ENCODE measurements at regions not wholly inside any gene's neighbourhood (a gene's known extent, or its start where the extent isn't known, plus 50 kb on each side); places are given as distances from the start of the nearest gene placed in this dataset.

- no peak for DNase-seq
Observed at GRCh38 chr1:69269491-69269890, 298.2 kb upstream of the LRRC7 start.

GRCh38 chr1:69271587-69272125 lies 296.1 kb upstream of the LRRC7 start:
- no peak for DNase-seq

GRCh38 chr1:69272684-69273083 lies 295.0 kb upstream of the LRRC7 start:
- DNase-seq = no peak

GRCh38 chr1:69278923-69279322 lies 288.8 kb upstream of the LRRC7 start:
- DNase-seq = no peak

GRCh38 chr1:69283516-69283915 lies 284.2 kb upstream of the LRRC7 start:
- no peak for DNase-seq

GRCh38 chr1:69284508-69284907 lies 283.2 kb upstream of the LRRC7 start:
- no peak for DNase-seq

- DNase-seq = no peak
Observed at GRCh38 chr1:69288416-69288815, 279.3 kb upstream of the LRRC7 start.

- no peak for DNase-seq
Observed at GRCh38 chr1:69290291-69290690, 277.4 kb upstream of the LRRC7 start.

- no peak for DNase-seq
Observed at GRCh38 chr1:69291541-69291940, 276.2 kb upstream of the LRRC7 start.

- DNase-seq = no peak
Observed at GRCh38 chr1:69292833-69293232, 274.9 kb upstream of the LRRC7 start.

- no peak for DNase-seq
Observed at GRCh38 chr1:69294171-69294570, 273.6 kb upstream of the LRRC7 start.

GRCh38 chr1:69295265-69295664 lies 272.5 kb upstream of the LRRC7 start:
- no peak for DNase-seq

GRCh38 chr1:69305621-69306020 lies 262.1 kb upstream of the LRRC7 start:
- no peak for DNase-seq

- no peak for DNase-seq
Observed at GRCh38 chr1:69312055-69312732, 255.5 kb upstream of the LRRC7 start.

- no peak for DNase-seq
Observed at GRCh38 chr1:69313118-69313517, 254.6 kb upstream of the LRRC7 start.

- no peak for DNase-seq
Observed at GRCh38 chr1:69315416-69315815, 252.3 kb upstream of the LRRC7 start.

GRCh38 chr1:69315823-69316222 lies 251.9 kb upstream of the LRRC7 start:
- no peak for DNase-seq

- no peak for DNase-seq
Observed at GRCh38 chr1:69319287-69319686, 248.4 kb upstream of the LRRC7 start.

- no peak for DNase-seq
Observed at GRCh38 chr1:69320757-69321211, 246.9 kb upstream of the LRRC7 start.

- DNase-seq = no peak
Observed at GRCh38 chr1:69321311-69321710, 246.4 kb upstream of the LRRC7 start.

GRCh38 chr1:69328186-69328585 lies 239.5 kb upstream of the LRRC7 start:
- DNase-seq = no peak

- no peak for DNase-seq
Observed at GRCh38 chr1:69363236-69363635, 204.5 kb upstream of the LRRC7 start.

- no peak for DNase-seq
Observed at GRCh38 chr1:69373520-69373919, 194.2 kb upstream of the LRRC7 start.

- no peak for DNase-seq
Observed at GRCh38 chr1:69376408-69376807, 191.3 kb upstream of the LRRC7 start.

- no peak for DNase-seq
Observed at GRCh38 chr1:69377507-69377906, 190.2 kb upstream of the LRRC7 start.
